Activated naive CD4-positive, alpha-beta T cell (primary cell): ENCODE measurements at regions not wholly inside any gene's neighbourhood (a gene's known extent, or its start where the extent isn't known, plus 50 kb on each side); places are given as distances from the start of the nearest gene placed in this dataset.

Experiments
- DNase-seq, 4 experiments: peaks; one replicate each; lab custom pipeline; 2025; lab: John Stamatoyannopoulos, UW

GRCh38 chr9:8188723-8189407 lies 389.3 kb upstream of the DMAC1 start:
- no peak for DNase-seq

DNA sequence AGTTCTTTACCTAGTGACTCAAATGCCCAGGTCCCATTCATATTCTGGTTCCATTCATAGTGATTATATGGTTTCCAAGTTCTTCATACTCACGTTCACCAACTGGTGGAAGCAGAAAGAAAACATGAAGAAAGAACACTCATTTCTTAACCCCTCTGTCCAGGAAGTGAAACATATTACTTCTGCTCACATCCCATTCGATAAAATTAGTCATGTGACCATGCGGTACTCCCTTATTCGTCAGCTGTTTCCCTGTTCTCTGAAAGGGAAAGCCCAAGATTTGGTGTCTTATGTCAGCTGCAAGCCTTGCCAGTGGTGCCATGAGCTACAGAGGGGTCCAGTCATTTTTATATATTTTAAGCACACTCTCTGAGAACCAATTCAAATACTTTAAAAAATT lies 387.0 kb upstream of the DMAC1 start:
- no peak for DNase-seq

DNA sequence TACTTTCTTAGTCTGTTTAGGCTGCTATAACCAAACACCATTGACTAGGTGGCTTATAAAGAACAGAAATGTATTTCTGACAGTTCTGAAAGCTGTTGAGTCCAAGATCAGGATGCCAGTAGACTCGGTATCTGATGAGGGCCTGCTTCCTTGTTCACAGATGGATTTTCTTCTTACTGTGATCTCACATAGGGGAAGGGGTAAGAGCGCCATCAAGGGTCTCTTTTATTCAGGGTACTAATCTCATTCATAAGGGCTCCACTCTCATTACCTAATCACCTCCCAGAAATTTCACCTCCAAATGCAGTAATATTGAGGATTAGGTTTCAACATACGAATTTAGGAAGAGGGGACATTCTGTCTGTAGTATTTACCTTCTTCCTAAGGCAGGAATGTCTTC lies 384.0 kb upstream of the DMAC1 start:
- no peak for DNase-seq

DNA sequence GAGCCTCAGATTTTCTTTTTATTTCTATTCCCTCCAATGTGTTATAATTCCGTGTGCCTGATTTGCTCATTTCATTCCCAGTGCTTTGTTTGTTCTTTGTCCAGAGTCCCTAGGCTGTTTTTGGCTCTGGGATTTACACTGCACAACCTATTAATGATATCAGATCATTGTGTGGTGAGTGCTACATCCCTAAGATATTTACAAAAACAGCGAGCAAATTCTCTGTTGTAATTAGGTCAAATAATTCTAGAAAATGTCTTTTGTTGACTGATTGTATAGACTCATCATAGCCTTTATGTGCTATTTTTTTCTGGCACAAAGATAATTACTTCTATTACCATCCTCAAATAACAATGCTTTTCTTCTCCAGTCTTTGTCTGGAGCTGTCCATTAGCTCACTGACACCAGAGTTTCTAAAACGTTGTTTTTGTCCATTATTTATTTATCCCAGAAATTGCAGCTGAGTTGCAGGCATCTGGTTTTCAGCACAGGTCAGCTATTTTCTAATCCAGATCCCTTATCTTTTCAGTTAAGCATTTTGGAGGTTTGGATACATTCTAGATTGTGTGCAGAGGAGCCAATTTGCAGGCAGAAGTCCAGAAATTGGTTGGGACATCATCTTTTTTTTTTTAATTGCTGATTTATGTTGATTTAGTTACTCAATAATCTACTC lies 379.9 kb upstream of the DMAC1 start:
- no peak for DNase-seq

GRCh38 chr9:8172000-8172399 lies 372.4 kb upstream of the DMAC1 start:
- DNase-seq = no peak

DNA sequence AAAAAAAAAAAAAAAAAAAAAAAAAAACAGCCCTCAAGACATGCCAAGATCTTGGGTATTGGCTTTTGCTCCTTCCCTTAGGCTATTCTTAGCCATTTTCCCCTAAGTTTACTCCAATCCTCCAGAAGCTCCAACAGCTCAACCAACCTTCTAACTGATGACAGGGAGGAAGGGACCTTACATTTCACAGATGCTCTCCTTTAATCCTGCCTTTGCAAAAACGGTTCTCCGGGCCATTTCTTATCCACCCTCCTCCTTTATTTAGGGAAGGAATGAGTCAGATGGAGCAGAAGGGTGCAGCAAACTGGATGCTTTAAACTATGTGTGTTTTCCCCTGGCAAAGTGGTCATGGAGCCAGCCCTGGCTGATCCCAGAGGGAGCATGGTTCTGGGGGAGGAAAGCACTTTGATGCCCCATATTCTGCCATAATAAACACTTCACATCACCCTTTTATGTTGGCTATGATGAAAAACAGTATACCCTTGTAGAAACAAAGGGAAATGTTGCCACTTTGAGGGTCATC lies 369.4 kb upstream of the DMAC1 start:
- DNase-seq = no peak

- DNase-seq = no peak
These were observed 361.2 kb upstream of the DMAC1 start for GRCh38 chr9:8160787-8161186.

DNA sequence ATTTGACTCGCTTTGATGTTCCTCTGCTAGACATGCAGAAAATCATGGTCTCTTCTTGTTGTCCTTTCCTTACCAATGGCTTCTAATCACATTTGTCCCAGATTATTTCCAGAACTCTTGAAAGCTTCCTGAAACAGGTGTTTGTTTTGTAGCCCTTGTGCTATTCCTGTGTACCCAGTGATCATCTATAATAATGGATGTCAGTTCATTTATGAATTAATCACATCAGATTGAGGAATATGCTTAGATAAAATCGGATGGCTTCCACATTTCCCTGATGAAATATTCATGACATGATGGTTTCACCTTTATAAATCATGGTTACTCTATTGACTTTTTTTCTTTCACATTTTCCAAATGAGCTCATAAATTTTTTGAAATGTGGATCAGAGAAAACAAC lies 359.0 kb upstream of the DMAC1 start:
- DNase-seq = no peak

DNA sequence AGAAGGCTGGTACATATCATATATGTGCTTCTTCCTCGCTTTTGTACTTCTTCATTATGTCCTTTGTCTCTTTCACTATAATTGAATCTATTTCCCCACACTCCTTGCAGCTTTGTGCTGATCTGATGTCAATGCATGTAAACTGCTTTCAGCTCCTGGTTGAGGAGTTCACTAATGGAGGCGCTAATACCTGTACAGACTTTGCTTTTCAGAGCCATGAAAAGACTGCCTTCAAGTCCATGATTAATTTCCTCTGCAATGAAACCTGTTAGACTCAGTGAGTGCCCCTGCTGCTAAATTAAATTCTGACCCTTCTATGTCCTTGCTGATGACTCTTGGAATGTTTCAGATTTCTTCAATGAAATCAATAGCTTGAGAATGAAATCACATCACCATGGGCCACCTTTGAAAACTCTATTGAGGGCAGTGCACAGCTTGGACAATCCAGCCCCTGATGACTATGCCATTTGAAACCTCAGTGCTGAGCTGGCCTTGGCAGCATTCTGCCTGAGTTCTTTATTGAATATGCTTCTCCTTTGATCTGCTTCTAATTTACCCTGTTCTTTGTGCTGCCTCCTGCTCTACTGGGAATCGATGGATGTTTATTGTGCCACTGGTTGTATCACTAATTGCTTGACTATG lies 358.2 kb upstream of the DMAC1 start:
- DNase-seq = no peak

GRCh38 chr9:8156346-8156745 lies 356.8 kb upstream of the DMAC1 start:
- no peak for DNase-seq

DNA sequence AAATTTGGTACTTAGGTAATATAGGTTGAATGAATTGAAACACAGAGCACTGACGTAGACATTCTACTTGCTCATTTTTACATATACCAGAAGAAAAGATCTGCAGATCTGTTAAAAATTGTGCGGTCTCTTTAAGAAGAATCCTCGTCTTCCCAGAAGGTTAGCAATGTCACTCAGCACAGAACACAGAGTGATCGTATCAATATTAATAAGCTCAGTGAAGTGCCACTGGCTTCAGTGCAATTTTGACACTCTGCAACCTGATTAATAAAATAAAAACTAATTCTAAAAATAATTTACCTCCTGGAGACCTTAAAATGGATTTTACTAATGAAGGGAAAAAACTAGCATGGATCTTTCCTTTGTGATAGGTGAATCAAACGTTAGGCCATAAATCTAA lies 356.1 kb upstream of the DMAC1 start:
- no peak for DNase-seq

GRCh38 chr9:8143677-8144076 lies 344.1 kb upstream of the DMAC1 start:
- DNase-seq = no peak

DNA sequence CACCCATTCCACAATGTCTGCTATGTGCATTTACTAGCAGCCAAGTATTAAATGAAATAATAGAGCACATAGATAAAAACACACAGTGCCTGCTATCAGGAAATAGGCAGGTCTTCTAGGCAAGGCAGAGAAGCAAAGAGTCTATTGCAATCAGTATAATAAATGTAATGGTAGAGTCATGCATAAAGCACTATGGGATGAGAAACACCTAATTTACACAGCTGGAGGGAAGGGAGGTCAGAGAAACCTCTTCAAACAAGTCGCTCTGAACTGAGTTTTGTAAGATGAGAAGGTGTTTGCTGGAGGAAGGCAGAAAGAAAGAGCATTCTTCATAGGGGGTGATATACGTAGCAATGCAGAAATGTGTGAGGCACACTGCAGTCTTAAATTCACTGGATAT lies 341.0 kb upstream of the DMAC1 start:
- DNase-seq = no peak

DNA sequence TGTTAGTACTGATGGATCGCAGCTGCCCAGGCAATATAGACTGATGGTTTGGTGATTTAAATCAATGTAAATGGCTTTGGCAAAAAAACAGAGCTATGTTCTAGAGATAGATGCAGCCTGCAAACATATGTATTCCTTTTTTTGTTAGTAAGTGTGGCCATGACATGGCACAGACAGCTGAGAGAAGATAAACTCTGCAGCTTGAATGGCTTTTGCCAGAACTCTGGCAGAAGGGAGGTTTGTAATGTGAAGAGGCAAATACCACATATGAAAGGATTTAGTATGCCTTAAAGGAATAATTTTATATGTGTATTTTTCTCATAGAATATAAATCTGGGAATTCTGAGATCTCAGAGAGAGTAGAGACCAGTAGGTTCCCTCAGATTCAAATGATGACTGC lies 340.2 kb upstream of the DMAC1 start:
- DNase-seq = no peak

DNA sequence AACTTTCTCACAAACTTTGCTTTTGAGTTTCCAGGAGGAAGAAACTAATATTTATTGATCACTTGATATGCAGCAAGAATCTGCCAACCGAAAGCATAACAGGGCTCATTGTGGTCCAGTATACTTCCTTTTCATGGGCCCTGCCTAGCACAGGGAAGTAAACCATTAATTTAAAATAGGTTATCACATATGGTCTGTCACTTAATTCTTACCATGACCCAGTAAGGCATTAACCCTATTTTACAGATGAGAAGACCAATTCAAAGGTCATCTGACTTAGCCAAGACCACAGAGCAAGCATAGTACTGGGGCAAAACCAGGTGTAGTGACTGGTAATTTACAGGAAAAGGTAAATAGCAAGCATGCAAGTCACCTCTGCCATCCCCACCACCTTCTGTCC lies 336.9 kb upstream of the DMAC1 start:
- no peak for DNase-seq

GRCh38 chr9:8134635-8135034 lies 335.1 kb upstream of the DMAC1 start:
- DNase-seq = no peak

DNA sequence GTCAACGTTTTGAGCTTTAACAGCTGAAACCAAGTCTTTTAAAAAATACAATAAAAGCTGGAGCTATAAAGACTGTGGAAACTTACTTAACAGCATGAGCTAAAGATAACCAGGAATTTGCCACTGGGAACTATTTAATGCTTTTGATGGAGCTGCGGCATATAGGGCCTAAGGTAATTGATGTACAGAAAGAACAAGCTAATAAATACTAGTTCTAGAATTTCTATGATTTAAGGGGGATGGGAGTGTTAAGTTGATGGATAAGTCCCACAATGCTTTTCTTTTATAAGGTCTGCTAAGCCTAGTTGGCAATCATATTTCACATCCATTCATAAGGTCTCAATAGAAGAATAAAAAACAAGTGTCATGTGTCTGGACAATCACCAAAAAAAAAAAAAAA lies 334.0 kb upstream of the DMAC1 start:
- DNase-seq = no peak

- no peak for DNase-seq
These were observed 316.0 kb upstream of the DMAC1 start for GRCh38 chr9:8115570-8115969.

- no peak for DNase-seq
These were observed 315.2 kb upstream of the DMAC1 start for GRCh38 chr9:8114826-8115225.

DNA sequence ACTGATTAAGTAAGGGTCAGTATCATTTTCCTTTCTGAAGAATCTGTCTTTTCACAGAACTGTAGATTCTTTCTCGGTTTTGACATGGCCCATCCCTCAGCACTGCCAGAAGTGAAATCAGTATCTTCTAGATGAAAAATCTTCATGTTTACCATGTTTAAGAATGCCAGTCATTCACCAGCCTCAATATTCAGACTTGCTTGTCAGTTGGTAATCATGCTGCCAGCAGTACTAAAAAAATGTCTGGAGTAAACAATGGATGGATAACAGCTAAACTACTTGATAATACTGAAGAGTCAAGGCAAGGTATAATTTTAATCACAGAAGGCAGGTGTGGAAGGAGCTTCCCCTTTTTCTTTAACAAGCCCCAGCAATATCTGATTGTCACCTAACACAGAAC lies 306.8 kb upstream of the DMAC1 start:
- no peak for DNase-seq

- no peak for DNase-seq
These were observed 302.0 kb upstream of the DMAC1 start for GRCh38 chr9:8101607-8102006.

DNA sequence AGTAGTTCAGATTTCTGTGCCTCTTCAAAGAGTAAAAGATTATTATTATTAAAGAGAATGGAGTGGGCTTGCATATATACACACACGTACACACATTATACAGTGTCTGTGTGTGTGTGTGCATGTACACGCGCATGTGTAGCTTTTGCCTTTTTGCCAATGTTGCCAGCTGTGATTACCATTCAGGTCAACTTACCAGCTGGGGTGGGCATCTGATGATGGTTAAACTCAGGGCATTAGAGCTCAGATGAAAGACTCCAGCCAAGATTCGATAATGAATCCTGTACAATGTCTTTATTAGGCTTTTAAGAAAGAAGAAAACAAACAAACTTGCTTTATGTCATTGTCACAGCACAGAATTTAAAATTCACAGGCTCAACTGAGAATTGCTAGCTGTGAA lies 296.5 kb upstream of the DMAC1 start:
- no peak for DNase-seq

GRCh38 chr9:8095672-8096086 lies 296.1 kb upstream of the DMAC1 start:
- DNase-seq = no peak
